Pancreas (tissue), 10 donors: ENCODE measurements at regions not wholly inside any gene's neighbourhood (a gene's known extent, or its start where the extent isn't known, plus 50 kb on each side); places are given as distances from the start of the nearest gene placed in this dataset.

Source experiments
- ATAC-seq, 4 donors: fragments of 200-7000 bp; cut with Tn5 transposase; one replicate each; pipeline versions ENCODE4 v1.8.0 to v1.9.1; 2020; ENCODE audit warnings: mild to moderate bottlenecking in 4 of 4, moderate library complexity in 4 of 4
- DNase-seq, 6 donors: peaks; one replicate each; pipeline ENCODE4 v3.0.0-alpha.2; 2020
- FAIRE-seq: peaks from 2 replicates; lab custom pipeline; 2012; peaks lifted over from hg19 to GRCh38; lab: Jason Lieb, UNC
- H3K27ac ChIP-seq, 4 donors: fragments of 200-600 bp; sonication (generic); 1 replicate in 3 of 4; 2 replicates in 1 of 4; pipeline versions ENCODE4 v1.5.0 to v1.8.0; 2020
- H3K27me3 ChIP-seq, 4 donors: fragments of 200-600 bp; one replicate each; pipeline ENCODE4 v1.8.0; 2021
- H3K36me3 ChIP-seq, 3 donors: fragments of 200-600 bp; sonication (generic) in 1 of 3; one replicate each; pipeline versions ENCODE4 v1.5.0 to v1.8.0; 2020 to 2021
- H3K4me1 ChIP-seq, 3 donors: fragments of 200-600 bp; one replicate each; pipeline ENCODE4 v1.8.0; 2021
- H3K4me3 ChIP-seq, 4 donors: fragments of 200-600 bp; sonication (generic) in 2 of 4; one replicate each; pipeline versions ENCODE4 v1.5.0 to v1.8.0; 2020 to 2021
- H3K9me3 ChIP-seq, 4 donors: fragments of 200-600 bp; one replicate each; pipeline ENCODE4 v1.8.0; 2021
- CTCF ChIP-seq, 4 donors: fragments of 200-600 bp; sonication (generic) in 3 of 4; IDR thresholded peaks; one replicate each; pipeline versions ENCODE4 v1.5.0 to v1.8.0; 2021; ENCODE audit warnings: antibody characterized with exemption in 4 of 4
- WGBS, 2 donors: extraction: QIAGEN DNeasy Blood & Tissue Kit; methylation state at CpG; one replicate each; pipeline ENCODE4 v1.1.7; 2013; 5-methylcytosine and 5-hydroxymethylcytosine counted together
- intact Hi-C, 3 donors: fragments of 100-400 bp; cut with DNase I; formaldehyde crosslinking; loops; one replicate each; pipeline versions ENCODE4 v1.11.1 to v1.14.2; 2022
- donor health status: healthy with polysubstance abuse.
- donor health status: DM: no; HTN: no; CAD: no; lungs with moderate emphysema.
- donor health status: DM: no; HTN: no; CAD: no.
- donor health status: control.
- donor health status: control.
- donor health status: Bipolar disorder and iron deficiency.
- donor health status: DM: yes; HTN: yes; CAD: no.
- donor health status: DM: no; HTN: no; CAD: no.
- donor health status: DM: no; HTN: no; CAD: no.
- donor health status: DM: yes; HTN: yes; CAD: no.

GRCh38 chr11:19648321-19648720 lies 64.3 kb upstream of the NAV2 start:
- Histone ChIP-seq H3K27me3 (no peaks in the 10 kb centered on the region), H3K4me1 (no peaks in the 10 kb centered on the region), H3K27ac (no peak overlapping the region), H3K4me3 (no peak overlapping the region), H3K9me3 (no peaks in the 10 kb centered on the region), H3K36me3 (no peaks in the 10 kb centered on the region)
- no peak for TF ChIP-seq CTCF (IDR thresholded peaks at IDR 0.05)
- DNase-seq (no peak), ATAC-seq (no peak), FAIRE-seq (no peak)
- intact Hi-C loops: no loop called here
- 68 to 74% methylated on average over 3 of the region's 3 CpGs for WGBS, 2 donors

- no peak for ATAC-seq
- Histone ChIP-seq H3K36me3 (no peaks in the 10 kb centered on the region), H3K4me1 (no peaks in the 10 kb centered on the region), H3K4me3 (no peak overlapping the region), H3K27me3 (no peaks in the 10 kb centered on the region), H3K27ac (no peak overlapping the region), H3K9me3 (no peaks in the 10 kb centered on the region)
- no peak for DNase-seq
- intact Hi-C loops: no loop called here
- TF ChIP-seq CTCF (IDR thresholded peaks at IDR 0.05): no peak
- 85 to 88% methylated on average over 3 of the region's 3 CpGs for WGBS, 2 donors
- FAIRE-seq: no peak
These were observed 64.8 kb upstream of the NAV2 start for GRCh38 chr11:19647816-19648215.

GRCh38 chr11:19646921-19647320 lies 65.7 kb upstream of the NAV2 start:
- H3K9me3 ChIP-seq: no peaks in the 10 kb centered on the region
- no peak overlapping the region for H3K4me3 ChIP-seq
- no peak for TF ChIP-seq CTCF (IDR thresholded peaks at IDR 0.05)
- ATAC-seq (peak in 1 of 4 donors; percentile 19), DNase-seq (no peak), FAIRE-seq (no peak)
- intact Hi-C loops: no loop called here
- no peaks in the 10 kb centered on the region for H3K27me3 ChIP-seq
- H3K4me1 ChIP-seq: no peaks in the 10 kb centered on the region
- no peaks in the 10 kb centered on the region for H3K36me3 ChIP-seq
- 75 to 84% methylated on average over 3 of the region's 3 CpGs for WGBS, 2 donors
- no peak overlapping the region for H3K27ac ChIP-seq

- Histone ChIP-seq H3K27ac (no peak overlapping the region), H3K27me3 (no peaks in the 10 kb centered on the region), H3K4me1 (no peaks in the 10 kb centered on the region), H3K9me3 (no peaks in the 10 kb centered on the region), H3K4me3 (no peak overlapping the region), H3K36me3 (no peaks in the 10 kb centered on the region)
- intact Hi-C loops: no loop called here
- DNase-seq (no peak), FAIRE-seq (no peak), ATAC-seq (no peak)
- WGBS, 2 donors: 84 to 85% methylated on average over 1 of the region's 1 CpG
- TF ChIP-seq CTCF (IDR thresholded peaks at IDR 0.05): no peak
These were observed 66.3 kb upstream of the NAV2 start for GRCh38 chr11:19646308-19646707.

- intact Hi-C loops: no loop called here
- no peak overlapping the region for H3K4me3 ChIP-seq
- H3K9me3 ChIP-seq: no peaks in the 10 kb centered on the region
- H3K36me3 ChIP-seq: no peaks in the 10 kb centered on the region
- 92 to 99% methylated on average over 4 of the region's 4 CpGs for WGBS, 2 donors
- FAIRE-seq (no peak), DNase-seq (no peak), ATAC-seq (no peak)
- H3K27me3 ChIP-seq: no peaks in the 10 kb centered on the region
- H3K27ac ChIP-seq: no peak overlapping the region
- no peak for TF ChIP-seq CTCF (IDR thresholded peaks at IDR 0.05)
- no peaks in the 10 kb centered on the region for H3K4me1 ChIP-seq
These were observed 68.3 kb upstream of the NAV2 start for GRCh38 chr11:19644316-19644715.
